Naive thymus-derived CD4-positive, alpha-beta T cell (primary cell): ENCODE measurements at regions not wholly inside any gene's neighbourhood (a gene's known extent, or its start where the extent isn't known, plus 50 kb on each side); places are given as distances from the start of the nearest gene placed in this dataset.

ENCODE experiments used
- ATAC-seq: fragments of 150-1000 bp; cut with Tn5 transposase; 2 replicates; pipeline ENCODE4 v1.10.0; 2021; ENCODE audit warnings: mild to moderate bottlenecking, moderate library complexity
- CTCF ChIA-PET: fragments of 350-600 bp; sonication (Branson Sonifier 250); formaldehyde crosslinking; loops from one replicate; lab custom pipeline; 2021; ENCODE audit warnings: antibody characterized with exemption; lab: Charles Lee
- POLR2A ChIA-PET: fragments of 350-600 bp; sonication (Branson Sonifier 250); formaldehyde crosslinking; loops from one replicate; lab custom pipeline; 2021; ENCODE audit warnings: antibody characterized with exemption, inconsistent platforms; lab: Charles Lee
- DNase-seq, 9 donors: peaks; one replicate each; pipeline versions ENCODE4 v3.0.0 to v3.0.0-alpha.2; 2020 to 2022; ENCODE audit warnings: mixed read lengths in 1 of 9
- H3K27ac ChIP-seq: one replicate; pipeline ENCODE4 v1.7.0; 2013; ENCODE audit warnings: mild to moderate bottlenecking, low read depth, low read length, moderate library complexity
- H3K27me3 ChIP-seq, 2 donors: one replicate each; pipeline ENCODE4 v1.7.0; 2013; ENCODE audit warnings: low read length in 2 of 2, mild to moderate bottlenecking in 2 of 2, moderate library complexity in 2 of 2; ENCODE audit not compliant: control insufficient read depth in 2 of 2, insufficient read depth in 2 of 2
- H3K36me3 ChIP-seq, 3 experiments: 1 replicate in 2 of 3; 2 replicates in 1 of 3; pipeline ENCODE4 v1.7.0; 2013; ENCODE audit warnings: low read length in 3 of 3, mild to moderate bottlenecking in 3 of 3, moderate library complexity in 1 of 3; ENCODE audit not compliant: insufficient read depth in 3 of 3, control insufficient read depth in 2 of 3
- H3K4me1 ChIP-seq, 2 donors: one replicate each; pipeline ENCODE4 v1.7.0; 2013; ENCODE audit warnings: low read length in 2 of 2, mild to moderate bottlenecking in 2 of 2, moderate library complexity in 1 of 2; ENCODE audit not compliant: control insufficient read depth in 2 of 2, insufficient read depth in 2 of 2
- H3K4me3 ChIP-seq: 2 replicates; pipeline ENCODE4 v1.7.0; 2013; ENCODE audit warnings: mild to moderate bottlenecking, low read length
- H3K9me3 ChIP-seq, 3 experiments: 1 replicate in 2 of 3; 2 replicates in 1 of 3; pipeline ENCODE4 v1.7.0; 2013; ENCODE audit warnings: low read length in 3 of 3; ENCODE audit not compliant: control insufficient read depth in 2 of 3
- H3K27ac Mint-ChIP-seq, 9 donors: one replicate each; pipeline ENCODE4 v1.8.0; 2020 to 2022; ENCODE audit warnings: mixed read lengths in 9 of 9, mild to moderate bottlenecking in 8 of 9, moderate library complexity in 5 of 9, inconsistent platforms in 2 of 9
- H3K27me3 Mint-ChIP-seq, 5 donors: one replicate each; pipeline ENCODE4 v1.8.0; 2021 to 2022; ENCODE audit warnings: mixed read lengths in 5 of 5, mild to moderate bottlenecking in 1 of 5
- H3K36me3 Mint-ChIP-seq, 5 donors: one replicate each; pipeline ENCODE4 v1.8.0; 2020 to 2022; ENCODE audit warnings: mixed read lengths in 5 of 5, mild to moderate bottlenecking in 3 of 5, inconsistent platforms in 1 of 5
- H3K4me1 Mint-ChIP-seq, 7 donors: one replicate each; pipeline ENCODE4 v1.8.0; 2020 to 2022; ENCODE audit warnings: mixed read lengths in 7 of 7, mild to moderate bottlenecking in 3 of 7, inconsistent platforms in 1 of 7
- H3K4me3 Mint-ChIP-seq, 10 donors: one replicate each; pipeline ENCODE4 v1.8.0; 2020 to 2022; ENCODE audit warnings: mild to moderate bottlenecking in 10 of 10, mixed read lengths in 10 of 10, moderate library complexity in 6 of 10, inconsistent platforms in 2 of 10
- H3K9me3 Mint-ChIP-seq, 11 donors: one replicate each; pipeline ENCODE4 v1.8.0; 2020 to 2022; ENCODE audit warnings: mixed read lengths in 11 of 11, mild to moderate bottlenecking in 4 of 11, inconsistent platforms in 1 of 11, moderate library complexity in 1 of 11
- intact Hi-C, 2 donors: fragments of 100-400 bp; cut with micrococcal nuclease; formaldehyde crosslinking; loops; one replicate each; pipeline ENCODE4 v1.15.1; 2023

DNA sequence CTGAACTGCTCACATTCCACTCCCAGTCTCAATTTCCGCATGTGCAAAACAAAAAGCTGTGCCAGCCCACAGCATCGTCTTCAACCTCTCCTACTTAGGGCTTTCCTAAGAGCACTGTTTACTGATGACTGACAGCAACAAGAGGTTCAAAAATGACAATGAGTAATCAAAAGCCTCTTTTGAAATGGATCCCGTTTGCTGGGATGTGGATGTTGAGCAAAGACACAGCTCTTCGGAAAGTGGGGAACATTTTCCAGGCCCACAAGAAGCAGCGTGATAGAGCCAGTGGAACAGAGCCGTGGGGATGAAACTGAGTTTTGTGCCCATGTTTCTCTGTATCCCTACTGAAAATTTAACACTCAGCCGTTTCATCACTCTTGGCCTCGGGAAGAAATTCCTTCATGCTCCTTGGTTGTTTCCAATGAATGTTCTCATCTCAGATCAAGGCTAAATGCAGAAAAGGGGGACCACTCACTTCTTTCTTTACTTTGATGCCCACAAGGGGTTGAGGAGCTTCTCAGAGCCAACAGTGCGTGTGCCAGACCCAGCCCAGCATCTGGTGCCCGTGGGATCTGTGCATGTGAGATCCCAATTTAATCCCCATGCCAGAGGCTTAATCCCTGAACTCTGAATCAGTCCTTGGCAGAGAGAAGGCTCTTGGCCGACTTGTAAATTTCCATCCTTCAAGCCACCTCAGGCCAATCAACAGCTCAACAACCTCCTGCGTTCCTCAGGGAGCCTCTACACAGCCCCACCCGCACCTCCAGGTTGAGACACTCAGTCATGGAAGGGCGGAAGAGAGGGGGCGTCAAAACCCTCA lies 230.2 kb upstream of the DAPK1 start:
- Mint-ChIP-seq H3K4me1 (peaks cover 0 to 20% (median 0%) of the 10 kb centered on the region in 7 donors), H3K9me3 (peaks cover 0 to 2% (median 0%) of the 10 kb centered on the region in 11 donors), H3K27me3 (peaks cover 4 to 18% (median 7%) of the 10 kb centered on the region in 5 donors), H3K4me3 (no peak overlapping the region), H3K36me3 (no peaks in the 10 kb centered on the region), H3K27ac (no peak overlapping the region)
- Histone ChIP-seq H3K36me3 (no peaks in the 10 kb centered on the region), H3K9me3 (no peaks in the 10 kb centered on the region), H3K4me1 (peaks cover 0 to 13% of the 10 kb centered on the region in 2 donors), H3K4me3 (no peak overlapping the region), H3K27ac (no peak overlapping the region), H3K27me3 (no peaks in the 10 kb centered on the region)
- POLR2A ChIA-PET, result no interaction called here
- ATAC-seq (no peak), DNase-seq (no peak)
- intact Hi-C loops, result no loop called here
- CTCF ChIA-PET, result no interaction called here

DNA sequence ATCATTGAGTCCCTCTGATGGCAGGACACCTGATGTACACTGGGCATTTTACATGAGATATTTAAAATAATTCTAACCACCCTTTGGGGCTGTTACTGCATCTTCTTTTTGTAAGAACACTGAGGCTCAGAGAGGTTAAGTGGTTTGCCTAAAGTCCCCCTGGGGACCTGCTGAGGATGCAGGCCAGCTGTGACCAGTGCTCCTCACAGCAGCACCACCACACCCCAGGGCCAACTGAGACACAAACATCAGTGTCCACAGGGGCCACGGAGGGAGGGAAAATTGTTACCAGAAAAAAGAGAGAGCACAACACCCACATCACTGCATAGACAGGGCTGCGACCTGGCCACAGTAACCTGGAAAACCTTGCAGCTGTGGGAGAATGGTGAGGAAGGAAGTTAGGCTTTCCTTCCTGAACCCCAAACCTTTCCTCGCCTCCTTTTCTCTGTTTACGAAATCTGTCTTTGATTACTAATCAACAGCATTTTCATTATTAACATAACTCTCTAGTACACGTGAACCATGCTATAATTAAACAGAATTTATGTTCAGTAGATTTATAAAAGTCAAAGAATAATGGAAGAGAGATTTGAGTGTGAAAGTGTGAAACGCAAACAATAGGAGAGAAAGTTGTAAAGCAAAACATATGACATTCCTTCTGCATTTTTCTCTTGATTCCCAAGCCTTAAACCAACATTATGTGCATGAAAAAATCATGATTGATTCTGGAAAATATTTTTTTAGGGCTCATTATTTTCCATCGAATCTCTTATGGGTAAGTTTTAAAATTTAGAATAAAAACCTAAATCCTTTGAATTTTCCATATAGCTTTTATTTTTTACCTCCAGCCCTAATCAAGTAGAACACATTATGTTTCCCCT lies 228.1 kb upstream of the DAPK1 start:
- no peaks in the 10 kb centered on the region for H3K36me3 Mint-ChIP-seq
- peaks cover 0 to 21% of the 10 kb centered on the region in 2 donors for H3K4me1 ChIP-seq
- no peak for ATAC-seq
- H3K27ac ChIP-seq, result no peak overlapping the region
- ChIA-PET CTCF (no interaction called here), POLR2A (no interaction called here)
- H3K27me3 Mint-ChIP-seq, result peaks cover 4 to 30% (median 8%) of the 10 kb centered on the region in 5 donors
- H3K27me3 ChIP-seq, result no peaks in the 10 kb centered on the region
- DNase-seq, result no peak
- peaks cover 0 to 21% (median 0%) of the 10 kb centered on the region in 7 donors for H3K4me1 Mint-ChIP-seq
- H3K4me3 Mint-ChIP-seq, result no peak overlapping the region
- H3K4me3 ChIP-seq, result no peak overlapping the region
- intact Hi-C loops, result no loop called here
- no peak overlapping the region for H3K27ac Mint-ChIP-seq
- H3K9me3 ChIP-seq, result no peaks in the 10 kb centered on the region
- no peaks in the 10 kb centered on the region for H3K36me3 ChIP-seq
- H3K9me3 Mint-ChIP-seq, result no peaks in the 10 kb centered on the region

DNA sequence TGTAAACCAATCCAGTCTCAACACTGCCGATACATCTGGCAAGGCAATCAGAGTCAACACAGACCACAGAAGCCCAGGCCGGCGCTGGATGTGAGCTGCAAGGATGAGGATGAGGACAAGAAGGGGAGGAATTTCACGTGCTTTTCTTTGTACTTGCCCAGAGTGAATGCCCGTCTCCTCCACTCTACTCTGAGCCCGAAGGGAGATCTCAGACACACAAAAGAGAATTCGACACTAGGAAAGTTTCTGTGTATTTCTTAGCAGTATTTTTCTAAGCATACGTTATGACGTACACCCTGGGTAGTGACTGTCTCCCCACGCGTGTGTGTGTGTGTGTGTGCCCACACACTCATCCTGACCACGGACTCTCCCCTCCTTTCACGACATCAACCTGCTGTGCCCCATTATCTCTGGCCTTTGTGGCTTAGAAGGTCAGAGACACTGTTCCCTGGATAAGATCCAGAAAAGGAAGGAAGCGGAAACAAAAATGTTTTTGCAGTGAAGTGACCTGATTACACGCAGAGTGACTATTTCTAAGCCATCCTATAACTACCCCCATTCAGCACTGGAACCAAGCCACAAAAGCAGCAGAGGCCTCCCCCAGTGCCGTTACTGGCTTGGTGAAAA lies 227.3 kb upstream of the DAPK1 start:
- no peak for ATAC-seq
- Histone ChIP-seq H3K36me3 (no peaks in the 10 kb centered on the region), H3K27me3 (no peaks in the 10 kb centered on the region), H3K4me1 (peaks cover 0 to 21% of the 10 kb centered on the region in 2 donors), H3K4me3 (no peak overlapping the region), H3K27ac (no peak overlapping the region), H3K9me3 (no peaks in the 10 kb centered on the region)
- no peak for DNase-seq
- POLR2A ChIA-PET, result no interaction called here
- no peaks in the 10 kb centered on the region for H3K36me3 Mint-ChIP-seq
- CTCF ChIA-PET, result no interaction called here
- intact Hi-C loops, result no loop called here
- H3K9me3 Mint-ChIP-seq, result no peaks in the 10 kb centered on the region
- H3K27ac Mint-ChIP-seq, result no peak overlapping the region
- no peak overlapping the region for H3K4me3 Mint-ChIP-seq
- peaks cover 0 to 24% (median 3%) of the 10 kb centered on the region in 7 donors for H3K4me1 Mint-ChIP-seq
- H3K27me3 Mint-ChIP-seq, result peaks cover 4 to 34% (median 8%) of the 10 kb centered on the region in 5 donors

DNA sequence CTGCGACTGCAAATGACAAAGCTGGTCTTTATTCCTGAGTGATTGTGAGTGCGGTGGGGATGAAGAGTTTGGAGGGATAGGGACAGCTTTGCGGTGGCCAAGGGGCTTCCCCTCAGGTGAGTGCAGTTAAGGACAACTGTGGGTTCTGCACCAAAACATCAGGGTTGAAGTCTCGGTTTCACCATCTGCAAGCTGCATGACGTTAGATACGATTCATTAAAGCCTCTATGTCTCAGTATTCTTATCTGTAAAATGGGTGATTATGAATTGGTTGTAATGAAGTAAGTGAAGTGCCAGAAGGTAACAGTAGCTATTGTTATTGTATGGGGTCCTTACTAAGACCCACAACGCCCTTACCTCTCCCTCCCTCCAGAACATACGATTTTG lies 226.8 kb upstream of the DAPK1 start:
- ATAC-seq (no peak), DNase-seq (no peak)
- intact Hi-C loops, result no loop called here
- H3K4me1 ChIP-seq, result peaks cover 0 to 25% of the 10 kb centered on the region in 2 donors
- no peak overlapping the region for H3K4me3 Mint-ChIP-seq
- H3K27ac ChIP-seq, result no peak overlapping the region
- POLR2A ChIA-PET, result no interaction called here
- H3K9me3 Mint-ChIP-seq, result no peaks in the 10 kb centered on the region
- no peaks in the 10 kb centered on the region for H3K9me3 ChIP-seq
- H3K36me3 Mint-ChIP-seq, result no peaks in the 10 kb centered on the region
- CTCF ChIA-PET, result no interaction called here
- peaks cover 0 to 29% (median 3%) of the 10 kb centered on the region in 7 donors for H3K4me1 Mint-ChIP-seq
- no peaks in the 10 kb centered on the region for H3K36me3 ChIP-seq
- H3K27me3 ChIP-seq, result no peaks in the 10 kb centered on the region
- H3K4me3 ChIP-seq, result no peak overlapping the region
- no peak overlapping the region for H3K27ac Mint-ChIP-seq
- peaks cover 4 to 35% (median 8%) of the 10 kb centered on the region in 5 donors for H3K27me3 Mint-ChIP-seq

DNA sequence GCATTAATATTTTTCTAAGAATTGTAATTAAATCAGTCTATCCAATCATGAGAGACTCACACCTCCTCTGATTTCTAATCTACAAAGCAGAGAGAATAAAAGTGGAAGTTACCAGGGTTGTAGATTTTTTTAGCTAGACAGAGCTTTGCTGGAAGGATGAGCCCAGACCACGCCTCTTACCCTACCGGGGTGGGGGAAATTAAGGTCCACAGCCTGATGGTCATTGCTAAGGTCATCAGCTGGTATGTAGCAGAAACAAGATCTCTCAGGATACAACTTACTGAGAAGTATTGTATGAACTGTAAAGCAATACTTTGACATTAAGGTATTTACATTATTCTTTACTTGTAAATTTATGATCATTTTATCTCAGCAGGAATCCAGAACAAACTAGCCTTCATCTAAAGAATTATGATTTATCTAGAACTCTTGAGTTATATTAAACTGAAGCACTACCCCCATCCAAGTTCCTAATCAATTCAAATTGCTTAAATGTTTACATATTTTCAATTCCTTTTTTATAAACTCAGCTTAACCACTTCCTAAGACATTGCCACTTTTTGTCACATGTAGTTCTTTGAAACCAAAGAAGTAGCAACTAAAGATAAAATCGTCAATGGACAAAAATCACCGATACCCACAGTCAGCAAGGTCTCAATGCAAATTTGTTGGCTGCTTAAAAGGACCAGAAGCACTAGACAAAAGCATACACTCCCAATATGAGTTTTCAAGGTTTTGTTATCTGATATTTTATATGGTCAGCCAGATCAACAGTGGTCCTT lies 225.8 kb upstream of the DAPK1 start:
- ATAC-seq, result no peak
- Histone ChIP-seq H3K27ac (no peak overlapping the region), H3K9me3 (no peaks in the 10 kb centered on the region), H3K4me1 (peaks cover 0 to 30% of the 10 kb centered on the region in 2 donors), H3K27me3 (no peaks in the 10 kb centered on the region), H3K4me3 (no peak overlapping the region), H3K36me3 (no peaks in the 10 kb centered on the region)
- Mint-ChIP-seq H3K4me1 (peaks cover 6 to 37% (median 8%) of the 10 kb centered on the region in 7 donors), H3K27ac (no peak overlapping the region), H3K4me3 (no peak overlapping the region), H3K36me3 (no peaks in the 10 kb centered on the region), H3K9me3 (peaks cover 0 to 5% (median 0%) of the 10 kb centered on the region in 11 donors), H3K27me3 (peaks cover 0 to 35% (median 8%) of the 10 kb centered on the region in 5 donors)
- DNase-seq, result no peak
- CTCF ChIA-PET, result no interaction called here
- POLR2A ChIA-PET, result no interaction called here
- intact Hi-C loops, result no loop called here

DNA sequence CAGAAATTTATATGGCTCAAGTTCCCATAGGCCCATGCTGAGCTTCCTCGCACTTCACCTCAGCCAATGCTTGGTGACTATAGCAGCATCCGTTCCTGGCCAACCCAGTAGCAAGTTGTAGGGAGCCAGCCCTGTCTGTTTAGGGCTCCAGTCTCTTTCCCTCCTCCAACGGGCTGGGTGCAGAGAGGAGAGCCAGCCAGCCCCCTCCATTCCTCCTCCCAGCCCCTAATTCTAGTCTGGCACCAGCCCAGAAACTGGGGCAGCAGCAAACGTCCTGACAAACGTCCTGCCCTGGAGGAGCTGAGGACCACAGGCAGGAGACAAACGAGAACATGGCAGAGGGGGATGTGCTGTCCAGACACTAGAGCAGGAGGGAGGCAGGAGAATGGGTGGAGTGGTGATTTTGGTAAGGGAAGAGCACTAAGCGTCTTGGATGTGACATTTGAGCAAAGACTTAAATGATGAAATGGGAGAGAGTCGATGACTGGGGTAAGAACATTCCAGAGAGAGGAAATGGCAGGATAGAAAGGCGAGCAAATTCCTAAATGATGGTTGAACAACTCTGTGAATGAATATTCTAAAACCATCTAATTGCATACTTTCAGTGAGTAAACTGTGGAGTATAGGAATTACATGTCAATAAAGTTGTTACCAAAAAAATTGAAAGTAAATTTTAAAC lies 222.5 kb upstream of the DAPK1 start:
- intact Hi-C loops, result no loop called here
- no peak for DNase-seq
- ATAC-seq, result no peak
- no peak overlapping the region for H3K27ac ChIP-seq
- peaks cover 6 to 51% (median 11%) of the 10 kb centered on the region in 7 donors for H3K4me1 Mint-ChIP-seq
- no peaks in the 10 kb centered on the region for H3K9me3 ChIP-seq
- no peaks in the 10 kb centered on the region for H3K36me3 Mint-ChIP-seq
- no peak overlapping the region for H3K4me3 Mint-ChIP-seq
- no peaks in the 10 kb centered on the region for H3K36me3 ChIP-seq
- no peak overlapping the region for H3K27ac Mint-ChIP-seq
- H3K4me3 ChIP-seq, result no peak overlapping the region
- H3K27me3 ChIP-seq, result no peaks in the 10 kb centered on the region
- H3K4me1 ChIP-seq, result peaks cover 0 to 54% of the 10 kb centered on the region in 2 donors
- peaks cover 0 to 5% (median 0%) of the 10 kb centered on the region in 11 donors for H3K9me3 Mint-ChIP-seq
- ChIA-PET CTCF (no interaction called here), POLR2A (no interaction called here)
- H3K27me3 Mint-ChIP-seq, result peaks cover 0 to 40% (median 8%) of the 10 kb centered on the region in 5 donors
